Activated naive CD4-positive, alpha-beta T cell treated with anti-CD3 and anti-CD28 coated beads, Interleukin-2, amount 10 ng/mL, durations not matched to agents 7 days and 5 days (primary cell): ENCODE measurements at regions not wholly inside any gene's neighbourhood (a gene's known extent, or its start where the extent isn't known, plus 50 kb on each side); places are given as distances from the start of the nearest gene placed in this dataset.
"Not testable (repeated sequence)": the region's sequence is repeated elsewhere in the genome, so short reads cannot be mapped to it uniquely, and the experiment has no call there.

Experiments used
- CTCF ChIA-PET: fragments of 350-600 bp; sonication (Branson Sonifier 250); formaldehyde crosslinking; loops from one replicate; lab custom pipeline; 2021; ENCODE audit warnings: antibody characterized with exemption; lab: Charles Lee
- DNase-seq: peaks from one replicate; pipeline ENCODE4 v3.0.0-alpha.2; 2020
- H3K27ac Mint-ChIP-seq: one replicate; pipeline ENCODE4 v1.8.0; 2021; ENCODE audit warnings: mild to moderate bottlenecking, moderate library complexity, mixed read lengths
- H3K27me3 Mint-ChIP-seq: one replicate; pipeline ENCODE4 v1.8.0; 2021; ENCODE audit warnings: mild to moderate bottlenecking, mixed read lengths
- H3K36me3 Mint-ChIP-seq: one replicate; pipeline ENCODE4 v1.8.0; 2021; ENCODE audit warnings: mixed read lengths
- H3K4me1 Mint-ChIP-seq: one replicate; pipeline ENCODE4 v1.8.0; 2021; ENCODE audit warnings: mixed read lengths
- H3K4me3 Mint-ChIP-seq: one replicate; pipeline ENCODE4 v1.8.0; 2021; ENCODE audit warnings: mild to moderate bottlenecking, moderate library complexity, mixed read lengths
- H3K9me3 Mint-ChIP-seq: one replicate; pipeline ENCODE4 v1.8.0; 2021; ENCODE audit warnings: mixed read lengths

GRCh38 chr15:79492065-79492464 is 59.9 kb downstream of the MINAR1 start:
- Mint-ChIP-seq H3K36me3 (no peaks in the 10 kb centered on the region), H3K4me1 (no peaks in the 10 kb centered on the region), H3K27me3 (no peaks in the 10 kb centered on the region), H3K4me3 (no peak overlapping the region), H3K27ac (no peak overlapping the region), H3K9me3 (no peaks in the 10 kb centered on the region)
- CTCF ChIA-PET = no interaction called here
- no peak for DNase-seq

GRCh38 chr15:79494384-79494909 is 62.3 kb downstream of the MINAR1 start:
- no peaks in the 10 kb centered on the region for H3K4me1 Mint-ChIP-seq
- H3K9me3 Mint-ChIP-seq = no peaks in the 10 kb centered on the region
- H3K27me3 Mint-ChIP-seq = peaks cover 5% of the 10 kb centered on the region
- H3K27ac Mint-ChIP-seq = no peak overlapping the region
- no peak overlapping the region for H3K4me3 Mint-ChIP-seq
- H3K36me3 Mint-ChIP-seq = no peaks in the 10 kb centered on the region
- DNase-seq = no peak
- CTCF ChIA-PET = no interaction called here

GRCh38 chr15:79494963-79495755 is 63.0 kb downstream of the MINAR1 start:
- Mint-ChIP-seq H3K4me3 (no peak overlapping the region), H3K36me3 (no peaks in the 10 kb centered on the region), H3K4me1 (no peaks in the 10 kb centered on the region), H3K27ac (no peak overlapping the region), H3K27me3 (peaks cover 5% of the 10 kb centered on the region), H3K9me3 (no peaks in the 10 kb centered on the region)
- CTCF ChIA-PET = no interaction called here
- no peak for DNase-seq

GRCh38 chr15:79495775-79496174 is 63.6 kb downstream of the MINAR1 start:
- Mint-ChIP-seq H3K27me3 (peaks cover 5% of the 10 kb centered on the region), H3K27ac (no peak overlapping the region), H3K9me3 (no peaks in the 10 kb centered on the region), H3K4me3 (no peak overlapping the region), H3K4me1 (no peaks in the 10 kb centered on the region), H3K36me3 (no peaks in the 10 kb centered on the region)
- no peak for DNase-seq
- CTCF ChIA-PET = no interaction called here

GRCh38 chr15:79496838-79497237 is 64.7 kb downstream of the MINAR1 start:
- CTCF ChIA-PET = no interaction called here
- Mint-ChIP-seq H3K4me1 (no peaks in the 10 kb centered on the region), H3K9me3 (no peaks in the 10 kb centered on the region), H3K27ac (no peak overlapping the region), H3K4me3 (no peak overlapping the region), H3K27me3 (peaks cover 5% of the 10 kb centered on the region), H3K36me3 (no peaks in the 10 kb centered on the region)
- no peak for DNase-seq

- no peak for DNase-seq
- CTCF ChIA-PET = no interaction called here
- H3K27ac Mint-ChIP-seq = no peak overlapping the region
- no peak overlapping the region for H3K4me3 Mint-ChIP-seq
- H3K4me1 Mint-ChIP-seq = no peaks in the 10 kb centered on the region
- no peaks in the 10 kb centered on the region for H3K36me3 Mint-ChIP-seq
- peaks cover 8% of the 10 kb centered on the region for H3K27me3 Mint-ChIP-seq
- no peaks in the 10 kb centered on the region for H3K9me3 Mint-ChIP-seq
These were observed 69.0 kb downstream of the MINAR1 start for GRCh38 chr15:79501086-79501485.

- peaks cover 4% of the 10 kb centered on the region for H3K27me3 Mint-ChIP-seq
- no peak for DNase-seq
- no peaks in the 10 kb centered on the region for H3K9me3 Mint-ChIP-seq
- H3K27ac Mint-ChIP-seq = no peak overlapping the region
- H3K4me1 Mint-ChIP-seq = no peaks in the 10 kb centered on the region
- CTCF ChIA-PET = no interaction called here
- no peaks in the 10 kb centered on the region for H3K36me3 Mint-ChIP-seq
- no peak overlapping the region for H3K4me3 Mint-ChIP-seq
These were observed 73.8 kb downstream of the MINAR1 start for GRCh38 chr15:79505956-79506355.

- H3K4me1 Mint-ChIP-seq, CTCF ChIA-PET, H3K27me3 Mint-ChIP-seq, H3K4me3 Mint-ChIP-seq, H3K36me3 Mint-ChIP-seq, DNase-seq, H3K27ac Mint-ChIP-seq, H3K9me3 Mint-ChIP-seq: not testable (repeated sequence)
These were observed 80.7 kb downstream of the MINAR1 start for GRCh38 chr15:79512844-79513243.

GRCh38 chr15:79513417-79513816 is 81.3 kb downstream of the MINAR1 start:
- H3K4me1 Mint-ChIP-seq = no peaks in the 10 kb centered on the region
- H3K27ac Mint-ChIP-seq = no peak overlapping the region
- no peaks in the 10 kb centered on the region for H3K9me3 Mint-ChIP-seq
- H3K27me3 Mint-ChIP-seq = peaks cover 4% of the 10 kb centered on the region
- DNase-seq = no peak
- no peaks in the 10 kb centered on the region for H3K36me3 Mint-ChIP-seq
- CTCF ChIA-PET = no interaction called here
- H3K4me3 Mint-ChIP-seq = no peak overlapping the region

- H3K27ac Mint-ChIP-seq = no peak overlapping the region
- H3K9me3 Mint-ChIP-seq = no peaks in the 10 kb centered on the region
- no peaks in the 10 kb centered on the region for H3K36me3 Mint-ChIP-seq
- H3K4me1 Mint-ChIP-seq = no peaks in the 10 kb centered on the region
- peaks cover 9% of the 10 kb centered on the region for H3K27me3 Mint-ChIP-seq
- CTCF ChIA-PET = no interaction called here
- H3K4me3 Mint-ChIP-seq = no peak overlapping the region
- DNase-seq = no peak
These were observed 81.8 kb downstream of the MINAR1 start for GRCh38 chr15:79513940-79514339.

- DNase-seq = no peak
- no peak overlapping the region for H3K27ac Mint-ChIP-seq
- no peaks in the 10 kb centered on the region for H3K4me1 Mint-ChIP-seq
- H3K27me3 Mint-ChIP-seq = peaks cover 12% of the 10 kb centered on the region
- CTCF ChIA-PET = no interaction called here
- H3K4me3 Mint-ChIP-seq = no peak overlapping the region
- H3K9me3 Mint-ChIP-seq = no peaks in the 10 kb centered on the region
- H3K36me3 Mint-ChIP-seq = no peaks in the 10 kb centered on the region
These were observed 83.3 kb downstream of the MINAR1 start for GRCh38 chr15:79515300-79516027.

- Mint-ChIP-seq H3K27ac (no peak overlapping the region), H3K4me1 (no peaks in the 10 kb centered on the region), H3K36me3 (no peaks in the 10 kb centered on the region), H3K27me3 (peaks cover 12% of the 10 kb centered on the region), H3K4me3 (no peak overlapping the region), H3K9me3 (no peaks in the 10 kb centered on the region)
- no peak for DNase-seq
- CTCF ChIA-PET = no interaction called here
These were observed 84.0 kb downstream of the MINAR1 start for GRCh38 chr15:79516155-79516554.

- H3K27ac Mint-ChIP-seq = no peak overlapping the region
- H3K4me3 Mint-ChIP-seq = no peak overlapping the region
- H3K36me3 Mint-ChIP-seq = no peaks in the 10 kb centered on the region
- H3K27me3 Mint-ChIP-seq = peaks cover 12% of the 10 kb centered on the region
- H3K4me1 Mint-ChIP-seq = no peaks in the 10 kb centered on the region
- DNase-seq = no peak
- CTCF ChIA-PET = no interaction called here
- no peaks in the 10 kb centered on the region for H3K9me3 Mint-ChIP-seq
These were observed 84.5 kb downstream of the MINAR1 start for GRCh38 chr15:79516646-79517045.

- H3K36me3 Mint-ChIP-seq = no peaks in the 10 kb centered on the region
- H3K4me1 Mint-ChIP-seq = no peaks in the 10 kb centered on the region
- CTCF ChIA-PET = interaction anchor here (1.4 kb wide), 1 partner anchor 138 kb away, joined by 3 read pairs; no protein-coding TSS in a partner anchor
- DNase-seq = no peak
- no peaks in the 10 kb centered on the region for H3K9me3 Mint-ChIP-seq
- H3K27ac Mint-ChIP-seq = no peak overlapping the region
- H3K4me3 Mint-ChIP-seq = no peak overlapping the region
- peaks cover 10% of the 10 kb centered on the region for H3K27me3 Mint-ChIP-seq
These were observed 87.5 kb downstream of the MINAR1 start for GRCh38 chr15:79519628-79520027.

- Mint-ChIP-seq H3K27ac (no peak overlapping the region), H3K36me3 (no peaks in the 10 kb centered on the region), H3K9me3 (no peaks in the 10 kb centered on the region), H3K4me1 (no peaks in the 10 kb centered on the region), H3K27me3 (peaks cover 8% of the 10 kb centered on the region), H3K4me3 (no peak overlapping the region)
- CTCF ChIA-PET = no interaction called here
- DNase-seq = no peak
These were observed 88.5 kb downstream of the MINAR1 start for GRCh38 chr15:79520654-79521053.
